ENCODE measurements at regions not wholly inside any gene's neighbourhood (a gene's known extent, or its start where the extent isn't known, plus 50 kb on each side); places are given as distances from the start of the nearest gene placed in this dataset.

GRCh38 chr20:4455301-4455701 is 206.2 kb upstream of the ADRA1D start:
- TF ChIP-seq CTCF (IDR thresholded peaks at IDR 0.05), result no peak
- no peak for TF ChIP-seq POLR2AphosphoS5 (IDR thresholded peaks at IDR 0.05)
